WERI-Rb-1 (cell line): ENCODE measurements at regions not wholly inside any gene's neighbourhood (a gene's known extent, or its start where the extent isn't known, plus 50 kb on each side); places are given as distances from the start of the nearest gene placed in this dataset.

Experiments
- DNase-seq: peaks from one replicate; pipeline ENCODE4 v3.0.0-alpha.2; 2020
- H3K27ac ChIP-seq: fragments of 250-450 bp; sonication (Bioruptor Pico); 2 replicates; pipeline ENCODE4 v1.5.1; 2020; ENCODE audit warnings: mild to moderate bottlenecking, moderate library complexity
- H3K27me3 ChIP-seq: fragments of 250-450 bp; sonication (Bioruptor Pico); 2 replicates; pipeline ENCODE4 v1.5.1; 2021; ENCODE audit warnings: mild to moderate bottlenecking, low read depth, moderate library complexity; ENCODE audit not compliant: insufficient read depth, severe bottlenecking
- H3K36me3 ChIP-seq: fragments of 250-450 bp; sonication (Bioruptor Pico); 2 replicates; pipeline ENCODE4 v1.5.1; 2020; ENCODE audit warnings: mild to moderate bottlenecking, moderate library complexity
- H3K4me3 ChIP-seq: 2 replicates; pipeline ENCODE4 v1.5.1; 2011; ENCODE audit warnings: low read depth, mild to moderate bottlenecking, control low read depth, low read length
- H3K9me3 ChIP-seq: fragments of 250-450 bp; sonication (Bioruptor Pico); 2 replicates; pipeline ENCODE4 v1.5.1; 2021; ENCODE audit warnings: mild to moderate bottlenecking, moderate library complexity; ENCODE audit not compliant: severe bottlenecking
- CTCF ChIP-seq: IDR thresholded peaks from 2 replicates; pipeline ENCODE4 v1.5.1; 2011; ENCODE audit warnings: low read depth, mild to moderate bottlenecking, control low read depth, inconsistent platforms, low read length

- no peaks in the 10 kb centered on the region for H3K9me3 ChIP-seq
- no peaks in the 10 kb centered on the region for H3K36me3 ChIP-seq
- no peak for DNase-seq
- H3K27me3 ChIP-seq = no peaks in the 10 kb centered on the region
- H3K4me3 ChIP-seq = no peak overlapping the region
- TF ChIP-seq CTCF = no peak
- H3K27ac ChIP-seq = no peak overlapping the region
These were observed 496.6 kb upstream of the HS6ST1 start for GRCh38 chr2:128815248-128815647.

- no peak for TF ChIP-seq CTCF
- no peak for DNase-seq
These were observed 498.5 kb upstream of the HS6ST1 start for GRCh38 chr2:128817171-128817570.

DNA sequence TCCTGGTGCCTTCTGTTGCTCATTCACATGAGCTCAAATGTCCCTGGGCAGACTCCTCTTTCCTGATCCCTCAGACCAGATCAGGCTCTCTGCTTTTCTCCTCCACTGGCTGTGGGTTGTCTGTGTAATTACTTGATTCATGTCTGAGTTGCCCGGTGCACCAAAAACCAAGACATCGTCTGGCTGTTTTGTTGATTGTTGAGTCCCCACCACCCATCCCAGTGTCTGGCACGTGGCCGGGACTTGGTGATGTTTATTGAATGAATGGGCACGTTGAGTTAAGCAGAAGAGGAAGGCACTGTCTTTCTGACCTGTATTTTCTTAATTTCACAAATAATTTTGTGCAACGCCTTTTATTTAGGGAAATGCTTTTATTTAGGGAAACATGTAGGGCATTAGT is 499.1 kb upstream of the HS6ST1 start:
- H3K27me3 ChIP-seq = no peaks in the 10 kb centered on the region
- H3K4me3 ChIP-seq = no peak overlapping the region
- H3K9me3 ChIP-seq = no peaks in the 10 kb centered on the region
- TF ChIP-seq CTCF = no peak
- H3K27ac ChIP-seq = no peak overlapping the region
- DNase-seq = no peak
- no peaks in the 10 kb centered on the region for H3K36me3 ChIP-seq

More at GRCh38 chr2:128817171-128817570, 498.5 kb upstream of the HS6ST1 start:
- Histone ChIP-seq H3K36me3 (no peaks in the 10 kb centered on the region), H3K4me3 (no peak overlapping the region), H3K27ac (no peak overlapping the region), H3K27me3 (no peaks in the 10 kb centered on the region), H3K9me3 (no peaks in the 10 kb centered on the region)

GRCh38 chr2:128818248-128818647 is 499.6 kb upstream of the HS6ST1 start:
- no peaks in the 10 kb centered on the region for H3K36me3 ChIP-seq
- H3K27ac ChIP-seq = no peak overlapping the region
- no peak overlapping the region for H3K4me3 ChIP-seq
- H3K27me3 ChIP-seq = no peaks in the 10 kb centered on the region
- no peak for TF ChIP-seq CTCF
- DNase-seq = no peak
- H3K9me3 ChIP-seq = no peaks in the 10 kb centered on the region

- TF ChIP-seq CTCF = no peak
- no peak overlapping the region for H3K4me3 ChIP-seq
- no peaks in the 10 kb centered on the region for H3K27me3 ChIP-seq
- no peak overlapping the region for H3K27ac ChIP-seq
- H3K9me3 ChIP-seq = no peaks in the 10 kb centered on the region
- DNase-seq = no peak
- H3K36me3 ChIP-seq = no peaks in the 10 kb centered on the region
These were observed 500.2 kb upstream of the HS6ST1 start for GRCh38 chr2:128818704-128819491.

DNA sequence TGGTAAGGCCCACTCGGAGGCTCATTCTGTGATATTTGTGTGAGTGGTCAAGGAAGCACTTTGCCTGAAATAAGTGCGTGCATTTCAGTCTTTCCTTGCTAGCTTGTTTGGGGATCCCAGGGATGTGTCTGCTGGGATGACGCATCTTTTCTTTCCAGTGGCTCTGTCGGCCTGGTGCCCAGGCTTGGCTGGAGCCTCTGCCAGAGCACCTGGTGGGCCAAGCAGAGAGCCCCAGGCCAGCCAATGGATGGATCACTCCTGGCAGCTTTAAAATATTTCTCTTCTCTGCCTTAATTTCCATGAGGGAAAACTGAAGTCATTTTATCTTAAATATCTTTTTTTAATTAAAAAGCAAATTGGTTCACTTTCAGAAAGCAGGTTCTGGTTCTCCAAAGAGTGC is 501.8 kb upstream of the HS6ST1 start:
- no peak overlapping the region for H3K4me3 ChIP-seq
- no peak overlapping the region for H3K27ac ChIP-seq
- H3K9me3 ChIP-seq = no peaks in the 10 kb centered on the region
- DNase-seq = no peak
- no peak for TF ChIP-seq CTCF
- H3K36me3 ChIP-seq = no peaks in the 10 kb centered on the region
- no peaks in the 10 kb centered on the region for H3K27me3 ChIP-seq
